ENCODE measurements at regions not wholly inside any gene's neighbourhood (a gene's known extent, or its start where the extent isn't known, plus 50 kb on each side); places are given as distances from the start of the nearest gene placed in this dataset.
"Not testable (repeated sequence)": the region's sequence is repeated elsewhere in the genome, so short reads cannot be mapped to it uniquely, and the experiment has no call there.

- no peak for DNase-seq (ENCODE audit: low read depth)
These were observed 304.5 kb downstream of the CCSER2 start for GRCh38 chr10:84632866-84633265.

GRCh38 chr10:84634636-84635035 lies 306.2 kb downstream of the CCSER2 start:
- DNase-seq (ENCODE audit: low read depth): no peak

- not testable (repeated sequence) for DNase-seq (ENCODE audit: low read depth)
These were observed 322.2 kb downstream of the CCSER2 start for GRCh38 chr10:84650628-84651027.

- DNase-seq (ENCODE audit: low read depth): no peak
These were observed 326.3 kb downstream of the CCSER2 start for GRCh38 chr10:84654671-84655070.

GRCh38 chr10:84659027-84659426 lies 330.6 kb downstream of the CCSER2 start:
- DNase-seq (ENCODE audit: low read depth): no peak

- DNase-seq (ENCODE audit: low read depth): no peak
These were observed 331.4 kb downstream of the CCSER2 start for GRCh38 chr10:84659497-84660439.

GRCh38 chr10:84660450-84661159 lies 332.2 kb downstream of the CCSER2 start:
- no peak for DNase-seq (ENCODE audit: low read depth)

- DNase-seq (ENCODE audit: low read depth): no peak
These were observed 336.8 kb downstream of the CCSER2 start for GRCh38 chr10:84665211-84665610.

GRCh38 chr10:84665883-84666463 lies 337.6 kb downstream of the CCSER2 start:
- DNase-seq (ENCODE audit: low read depth): no peak

GRCh38 chr10:84668186-84668763 lies 339.9 kb downstream of the CCSER2 start:
- no peak for DNase-seq (ENCODE audit: low read depth)

GRCh38 chr10:84675060-84675459 lies 346.7 kb downstream of the CCSER2 start:
- DNase-seq (ENCODE audit: low read depth): no peak

- DNase-seq (ENCODE audit: low read depth): no peak
These were observed 348.1 kb downstream of the CCSER2 start for GRCh38 chr10:84676536-84676935.

GRCh38 chr10:84681781-84682180 lies 353.4 kb downstream of the CCSER2 start:
- DNase-seq (ENCODE audit: low read depth): no peak

GRCh38 chr10:84683550-84683949 lies 355.2 kb downstream of the CCSER2 start:
- no peak for DNase-seq (ENCODE audit: low read depth)

GRCh38 chr10:84683980-84684740 lies 355.8 kb downstream of the CCSER2 start:
- no peak for DNase-seq (ENCODE audit: low read depth)

GRCh38 chr10:84685047-84685660 lies 356.8 kb downstream of the CCSER2 start:
- no peak for DNase-seq (ENCODE audit: low read depth)

GRCh38 chr10:84693006-84693405 lies 364.6 kb downstream of the CCSER2 start:
- no peak for DNase-seq (ENCODE audit: low read depth)

- DNase-seq (ENCODE audit: low read depth): no peak
These were observed 367.5 kb downstream of the CCSER2 start for GRCh38 chr10:84695902-84696301.

GRCh38 chr10:84696610-84697009 lies 368.2 kb downstream of the CCSER2 start:
- no peak for DNase-seq (ENCODE audit: low read depth)

GRCh38 chr10:84698989-84699388 lies 370.6 kb downstream of the CCSER2 start:
- DNase-seq (ENCODE audit: low read depth): no peak
